GM12872 (cell line): ENCODE measurements at regions not wholly inside any gene's neighbourhood (a gene's known extent, or its start where the extent isn't known, plus 50 kb on each side); places are given as distances from the start of the nearest gene placed in this dataset.
A peak's percentile ranks its signal among the peaks of the same experiment; 100 is the strongest.

Experiments used
- CTCF ChIP-seq: IDR thresholded peaks from 3 replicates; pipeline ENCODE4 v1.5.1; 2011; ENCODE audit warnings: low read depth, mild to moderate bottlenecking, low read length, moderate library complexity; ENCODE audit not compliant: insufficient read depth

- TF ChIP-seq CTCF, result no peak
These were observed 92.6 kb upstream of the CTNNB1 start for GRCh38 chr3:41106691-41107090.

- TF ChIP-seq CTCF, result no peak
These were observed 88.3 kb upstream of the CTNNB1 start for GRCh38 chr3:41111011-41111410.

- no peak for TF ChIP-seq CTCF
These were observed 86.8 kb upstream of the CTNNB1 start for GRCh38 chr3:41112466-41112865.

- no peak for TF ChIP-seq CTCF
These were observed 84.2 kb upstream of the CTNNB1 start for GRCh38 chr3:41115069-41115468.

GRCh38 chr3:41116851-41117250, 82.5 kb upstream of the CTNNB1 start:
- TF ChIP-seq CTCF, result no peak

- 0 out of 3 replicates have a peak, but pooled peaks have one; percentile 11 for TF ChIP-seq CTCF
These were observed 81.9 kb upstream of the CTNNB1 start for GRCh38 chr3:41117398-41117870.

- no peak for TF ChIP-seq CTCF
These were observed 80.6 kb upstream of the CTNNB1 start for GRCh38 chr3:41118461-41119390.
